Esophagus muscularis mucosa (tissue), 4 donors: ENCODE measurements at regions not wholly inside any gene's neighbourhood (a gene's known extent, or its start where the extent isn't known, plus 50 kb on each side); places are given as distances from the start of the nearest gene placed in this dataset.

ENCODE experiments used
- EP300 ChIP-seq: sonication (generic); formaldehyde crosslinking; IDR thresholded peaks from one replicate; pipeline ENCODE4 v1.6.1; 2017; ENCODE audit warnings: antibody characterized with exemption
- POLR2A ChIP-seq: fragments of 450-650 bp; IDR thresholded peaks from one replicate; pipeline ENCODE4 v1.6.1; 2017; ENCODE audit warnings: antibody characterized with exemption, moderate library complexity, mild to moderate bottlenecking, low read depth
- TF ChIP-seq, protein P1 (sequence below), 3 experiments: fragments of 200-600 bp in 2 of 3; fragments of 450-650 bp in 1 of 3; sonication (generic) in 2 of 3; IDR thresholded peaks; one replicate each; pipeline ENCODE4 v1.5.1; 2017 to 2019; ENCODE audit warnings: antibody characterized with exemption in 3 of 3, mild to moderate bottlenecking in 2 of 3, moderate library complexity in 1 of 3

DNA sequence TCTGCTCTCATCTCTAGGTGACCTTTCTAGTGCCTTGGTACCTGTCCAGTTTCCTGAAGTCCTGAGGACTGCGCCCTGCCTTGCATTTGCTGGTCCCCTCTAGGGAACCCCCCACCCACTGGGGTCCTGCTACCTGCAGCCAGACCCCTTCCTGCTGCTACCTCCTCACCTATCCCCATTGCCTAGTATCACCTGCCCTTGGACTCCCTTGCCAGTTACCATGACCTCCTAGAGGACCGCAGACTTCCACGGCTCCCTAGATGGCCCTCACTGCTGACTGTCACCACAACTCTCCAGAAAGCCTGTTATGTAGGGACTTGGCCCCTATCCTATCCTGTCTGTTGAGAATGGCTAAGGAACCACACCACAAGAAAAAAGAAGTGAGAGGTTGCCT lies 166.6 kb downstream of the EFNB1 start:
- TF ChIP-seq, protein P1, sequence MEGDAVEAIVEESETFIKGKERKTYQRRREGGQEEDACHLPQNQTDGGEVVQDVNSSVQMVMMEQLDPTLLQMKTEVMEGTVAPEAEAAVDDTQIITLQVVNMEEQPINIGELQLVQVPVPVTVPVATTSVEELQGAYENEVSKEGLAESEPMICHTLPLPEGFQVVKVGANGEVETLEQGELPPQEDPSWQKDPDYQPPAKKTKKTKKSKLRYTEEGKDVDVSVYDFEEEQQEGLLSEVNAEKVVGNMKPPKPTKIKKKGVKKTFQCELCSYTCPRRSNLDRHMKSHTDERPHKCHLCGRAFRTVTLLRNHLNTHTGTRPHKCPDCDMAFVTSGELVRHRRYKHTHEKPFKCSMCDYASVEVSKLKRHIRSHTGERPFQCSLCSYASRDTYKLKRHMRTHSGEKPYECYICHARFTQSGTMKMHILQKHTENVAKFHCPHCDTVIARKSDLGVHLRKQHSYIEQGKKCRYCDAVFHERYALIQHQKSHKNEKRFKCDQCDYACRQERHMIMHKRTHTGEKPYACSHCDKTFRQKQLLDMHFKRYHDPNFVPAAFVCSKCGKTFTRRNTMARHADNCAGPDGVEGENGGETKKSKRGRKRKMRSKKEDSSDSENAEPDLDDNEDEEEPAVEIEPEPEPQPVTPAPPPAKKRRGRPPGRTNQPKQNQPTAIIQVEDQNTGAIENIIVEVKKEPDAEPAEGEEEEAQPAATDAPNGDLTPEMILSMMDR (IDR thresholded peaks at IDR 0.05) = no peak
- no peak for TF ChIP-seq POLR2A
- no peak for TF ChIP-seq EP300
